NCI-H1417 treated with DMSO at 0.1 percent for 48 hours (cell line): ENCODE measurements at regions not wholly inside any gene's neighbourhood (a gene's known extent, or its start where the extent isn't known, plus 50 kb on each side); places are given as distances from the start of the nearest gene placed in this dataset.

Experiments used
- DNase-seq: peaks from one replicate; lab custom pipeline; 2025; lab: John Stamatoyannopoulos, UW

DNA sequence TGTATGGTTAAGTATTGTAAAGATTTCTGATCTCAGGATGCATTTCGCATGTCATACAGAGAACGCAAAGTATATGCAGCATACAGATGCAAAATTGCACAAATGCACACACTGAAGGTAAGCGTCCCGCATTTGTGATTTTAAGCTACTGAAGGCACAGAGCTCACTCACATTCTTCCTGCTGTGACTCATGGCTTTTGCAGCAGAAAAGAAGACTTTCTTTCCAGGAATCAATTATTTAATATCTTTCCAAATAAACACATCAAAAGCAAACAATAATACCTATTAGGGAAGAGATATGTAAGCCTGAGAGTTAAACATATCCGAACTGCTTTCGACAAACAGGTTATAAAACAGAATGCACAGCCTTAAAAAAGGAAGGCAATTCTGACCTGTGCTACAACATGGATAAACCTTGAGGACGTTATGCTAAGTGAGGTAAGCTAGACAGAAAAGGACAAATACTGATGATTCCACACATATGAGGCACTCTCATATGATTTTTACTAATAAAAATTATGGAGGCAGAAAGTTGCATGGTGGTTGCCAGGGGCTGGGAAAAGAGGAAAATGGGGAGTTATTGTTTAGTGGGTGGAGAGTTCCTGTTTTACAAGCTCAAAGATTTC lies 109.0 kb downstream of the TFAP2A start:
- DNase-seq = no peak

DNA sequence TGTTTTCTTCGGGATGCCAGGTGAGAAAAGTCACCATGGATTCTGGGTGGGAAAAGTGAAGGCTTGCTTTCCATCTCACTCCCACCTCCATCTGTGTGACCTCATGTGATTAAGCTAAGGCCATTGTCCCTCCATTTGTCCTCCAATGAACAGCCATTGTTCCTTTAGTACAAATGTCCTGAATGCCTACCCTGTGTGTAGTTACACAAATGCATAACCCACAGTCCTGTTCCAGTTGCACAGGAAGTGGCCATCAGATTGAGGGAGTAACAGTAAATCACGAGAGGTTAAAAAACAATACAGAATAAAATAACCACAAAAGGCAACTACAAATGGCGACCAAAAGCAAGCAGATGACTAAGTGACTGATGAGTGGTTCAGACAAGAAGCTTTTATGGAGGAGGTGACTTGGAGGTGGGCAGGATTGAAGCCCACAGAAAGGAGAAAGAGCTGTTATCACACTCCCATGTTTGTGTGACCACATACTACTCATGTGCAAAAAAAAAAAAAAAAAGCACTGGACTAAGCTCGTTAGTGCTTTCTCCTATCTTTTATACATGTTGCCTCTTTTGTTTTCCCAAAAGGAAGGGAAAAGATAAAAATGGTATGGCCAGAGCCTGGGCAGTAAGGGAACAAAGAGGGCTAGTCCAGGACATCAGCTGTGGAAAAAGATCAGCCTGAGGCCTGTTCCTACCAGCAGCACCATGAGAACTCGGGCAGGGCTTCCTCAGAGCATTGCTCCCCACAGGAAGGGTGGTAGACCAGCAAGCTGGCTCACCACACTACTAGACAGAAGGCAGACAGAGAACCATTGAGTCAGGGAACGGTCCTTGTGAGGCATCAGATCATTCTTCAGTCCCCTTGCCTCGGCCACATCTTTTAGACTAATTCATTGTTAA lies 111.0 kb downstream of the TFAP2A start:
- DNase-seq = no peak

DNA sequence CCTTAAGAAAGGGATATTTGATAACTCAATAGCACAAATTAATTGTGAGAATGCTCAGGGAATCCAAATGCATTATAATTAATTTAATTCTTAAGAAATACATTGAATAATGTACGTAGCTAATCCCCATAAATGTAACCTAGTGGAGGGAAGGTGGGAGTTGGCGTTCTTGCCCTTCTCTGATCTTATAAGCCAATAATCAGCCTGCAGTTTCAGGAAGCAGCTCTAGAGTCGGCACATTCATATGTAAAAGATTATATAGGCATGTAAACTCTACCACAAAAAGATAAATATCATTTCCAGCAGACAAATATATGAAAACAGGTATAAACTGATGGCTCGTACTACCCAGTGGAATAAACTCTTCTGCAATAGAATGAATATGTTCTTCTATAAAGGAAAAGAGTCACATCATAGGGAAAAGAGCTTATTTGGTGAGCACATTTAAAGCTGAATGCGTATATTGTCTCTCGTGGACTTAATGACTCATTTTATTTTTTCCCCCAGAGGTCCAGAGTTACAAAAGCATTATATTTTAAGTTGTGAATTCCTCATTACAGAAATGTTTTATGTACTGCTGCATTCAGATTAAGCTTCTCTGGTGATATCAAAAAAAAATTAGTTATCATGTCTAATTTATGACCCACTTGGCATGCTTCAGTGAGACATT lies 112.2 kb downstream of the TFAP2A start:
- no peak for DNase-seq

- DNase-seq = no peak
Observed at GRCh38 chr6:10300071-10300470, 114.8 kb downstream of the TFAP2A start.

- DNase-seq = no peak
Observed at GRCh38 chr6:10297832-10298231, 117.0 kb downstream of the TFAP2A start.

- no peak for DNase-seq
Observed at GRCh38 chr6:10278746-10279145, 136.1 kb downstream of the TFAP2A start.

- no peak for DNase-seq
Observed at GRCh38 chr6:10276660-10277287, 138.1 kb downstream of the TFAP2A start.

GRCh38 chr6:10276106-10276505 lies 138.8 kb downstream of the TFAP2A start:
- DNase-seq = no peak

DNA sequence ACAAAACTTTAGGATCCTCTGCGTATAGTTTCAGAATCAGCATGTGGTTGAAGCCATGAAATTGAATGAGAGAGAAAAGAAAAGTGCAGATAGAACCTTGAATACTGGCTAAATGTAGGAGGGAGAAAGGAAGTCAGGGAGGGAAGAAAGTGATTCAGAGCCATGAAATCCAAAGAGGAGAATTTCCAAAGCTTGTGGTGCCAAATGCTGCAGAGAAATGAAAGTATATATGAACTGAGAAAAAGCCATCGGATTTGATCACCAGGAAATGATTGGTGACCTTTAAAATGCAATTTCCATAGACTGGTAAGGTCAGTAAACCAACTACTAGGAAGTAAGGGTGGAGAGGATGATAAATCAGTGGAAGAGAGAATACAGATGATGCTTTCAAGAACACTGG lies 142.3 kb downstream of the TFAP2A start:
- no peak for DNase-seq

DNA sequence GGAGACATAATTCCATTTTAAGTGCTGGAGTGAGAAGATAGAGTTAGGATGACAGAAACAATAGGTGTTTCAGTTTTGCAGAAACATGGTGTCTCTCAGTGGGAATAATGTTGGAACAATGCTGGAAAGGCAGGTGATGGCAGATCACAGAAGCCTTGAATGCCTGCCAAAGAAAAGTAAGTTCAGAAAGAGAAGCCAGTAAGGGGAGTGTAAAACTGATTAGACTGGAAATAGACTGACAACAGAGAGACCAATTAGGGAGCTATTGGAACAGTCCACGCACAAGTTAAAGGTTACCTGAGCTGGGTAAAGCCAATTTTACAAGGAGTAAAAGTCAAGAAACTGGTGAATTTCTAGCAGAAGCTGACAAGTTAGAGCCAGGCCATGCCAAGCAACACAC lies 142.9 kb downstream of the TFAP2A start:
- DNase-seq = no peak

DNA sequence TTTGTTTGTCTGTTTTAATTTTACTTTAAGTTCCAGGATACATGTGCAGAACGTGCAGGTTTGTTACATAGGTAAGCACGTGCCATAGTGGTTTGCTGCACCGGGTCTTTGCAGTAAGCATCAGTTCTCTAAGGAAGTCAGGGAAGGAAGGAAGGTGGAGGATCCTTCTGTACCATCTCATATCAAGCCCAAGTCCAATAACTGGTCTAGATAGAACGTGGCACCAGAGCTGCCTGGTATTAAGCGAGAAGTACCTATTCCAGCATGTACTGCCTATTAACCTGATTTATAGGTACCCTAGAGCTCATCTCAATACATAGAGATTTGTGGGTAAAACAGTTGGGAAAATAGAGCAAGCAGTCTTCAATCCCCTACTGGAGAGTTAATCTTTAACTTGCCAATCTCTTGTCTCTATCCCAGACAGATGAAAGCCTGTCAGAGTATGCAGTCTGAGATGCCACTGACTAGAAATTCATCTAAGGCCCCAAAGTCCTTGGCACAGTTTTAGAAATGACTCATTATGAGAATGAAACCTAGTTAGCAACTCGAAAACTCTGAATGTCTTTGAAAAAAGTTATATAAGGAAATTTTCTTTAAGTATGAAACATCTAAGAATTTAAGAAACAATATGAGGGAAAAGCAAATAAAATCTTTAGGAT lies 144.9 kb downstream of the TFAP2A start:
- no peak for DNase-seq

DNA sequence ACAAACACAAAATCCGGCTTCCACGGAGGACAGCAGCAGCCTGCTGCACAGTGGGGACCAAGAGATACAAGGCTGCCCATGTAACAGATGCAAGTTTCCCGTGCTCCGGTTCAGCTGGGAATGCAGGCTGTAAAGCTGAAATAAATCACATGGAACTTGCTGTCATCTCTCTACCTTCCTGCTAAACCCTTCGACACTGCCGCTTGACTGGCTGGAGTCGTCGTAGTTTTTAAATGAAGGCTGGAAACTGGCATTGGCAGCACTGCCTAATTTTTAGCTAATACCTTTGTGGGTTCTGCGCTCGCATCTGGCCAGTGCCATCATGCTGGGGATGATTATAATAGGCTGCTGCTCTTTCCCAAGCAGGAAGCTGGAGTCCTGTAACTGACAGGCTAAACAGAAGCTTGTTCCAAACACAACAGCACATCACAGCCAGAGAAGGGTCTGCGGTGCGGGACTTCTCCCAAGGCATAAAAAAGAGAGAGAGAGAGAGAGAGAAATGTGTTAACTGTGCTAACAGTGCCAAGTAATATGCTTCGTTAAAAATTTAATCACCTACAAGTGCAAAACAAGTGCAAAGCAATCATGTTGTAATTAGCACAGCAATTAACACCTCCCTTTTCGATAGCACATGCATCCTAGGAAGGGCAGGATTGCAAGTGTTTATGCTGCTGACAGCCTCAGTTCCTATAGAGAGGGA lies 146.1 kb downstream of the TFAP2A start:
- no peak for DNase-seq

- no peak for DNase-seq
Observed at GRCh38 chr6:10268111-10268510, 146.8 kb downstream of the TFAP2A start.

- no peak for DNase-seq
Observed at GRCh38 chr6:10266462-10266861, 148.4 kb downstream of the TFAP2A start.

DNA sequence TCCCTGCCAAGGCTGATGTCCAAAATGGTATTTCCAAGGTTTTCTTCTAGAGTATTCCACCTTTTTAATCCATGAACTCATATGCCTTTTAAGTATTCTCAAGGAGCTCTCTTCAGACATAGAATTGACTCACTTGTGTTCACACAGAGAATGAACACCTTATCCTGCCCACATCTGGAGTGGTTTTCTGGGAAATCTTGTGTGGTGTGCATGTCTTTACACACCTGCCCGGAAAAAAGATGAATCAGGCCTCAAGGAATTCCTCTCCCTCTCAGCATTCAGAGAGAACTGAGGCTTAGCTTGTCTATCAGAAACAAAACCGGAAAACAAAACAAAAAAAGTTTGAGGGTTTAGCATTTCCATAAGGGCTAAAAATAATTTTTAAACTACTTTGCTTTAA lies 148.8 kb downstream of the TFAP2A start:
- DNase-seq = no peak

GRCh38 chr6:10262505-10262904 lies 152.4 kb downstream of the TFAP2A start:
- no peak for DNase-seq

DNA sequence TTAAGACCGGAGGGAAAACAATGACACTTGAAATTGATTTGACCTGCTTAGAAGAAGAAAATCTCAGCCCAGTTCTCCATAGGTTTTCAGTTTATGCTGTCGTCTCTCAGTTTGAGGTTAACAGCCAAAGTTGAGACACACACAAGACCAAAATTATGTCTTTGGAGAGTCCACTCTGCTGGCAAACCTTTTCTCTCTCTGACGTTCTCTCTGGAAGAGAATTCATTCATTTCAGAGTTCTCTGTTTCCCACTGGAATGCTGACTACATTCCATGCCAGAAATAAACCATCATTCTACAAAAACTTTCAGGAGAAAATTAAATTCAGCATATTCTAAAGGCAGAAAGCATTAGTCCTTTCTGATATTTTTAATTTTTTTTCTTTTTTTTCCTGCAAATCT lies 155.2 kb downstream of the TFAP2A start:
- DNase-seq = no peak

DNA sequence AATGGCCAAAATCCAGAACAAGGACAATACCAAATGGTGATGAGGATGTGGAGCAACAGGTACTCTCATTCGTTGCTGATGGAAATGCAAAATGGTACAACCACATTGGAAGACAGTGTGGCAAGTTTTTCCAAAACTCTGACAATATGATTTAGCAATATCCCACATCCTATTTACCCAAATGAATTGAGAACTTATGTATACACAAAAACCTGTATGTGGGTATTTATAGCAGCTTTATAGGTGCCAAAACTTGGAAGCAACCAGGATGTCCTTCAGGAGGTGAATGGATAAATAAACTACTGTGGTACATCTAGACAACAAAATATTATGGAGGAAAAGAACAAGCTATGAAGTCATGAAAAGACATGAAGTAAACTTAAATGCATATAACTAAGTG lies 156.5 kb downstream of the TFAP2A start:
- DNase-seq = no peak

GRCh38 chr6:10256113-10256690 lies 158.7 kb downstream of the TFAP2A start:
- DNase-seq = no peak

DNA sequence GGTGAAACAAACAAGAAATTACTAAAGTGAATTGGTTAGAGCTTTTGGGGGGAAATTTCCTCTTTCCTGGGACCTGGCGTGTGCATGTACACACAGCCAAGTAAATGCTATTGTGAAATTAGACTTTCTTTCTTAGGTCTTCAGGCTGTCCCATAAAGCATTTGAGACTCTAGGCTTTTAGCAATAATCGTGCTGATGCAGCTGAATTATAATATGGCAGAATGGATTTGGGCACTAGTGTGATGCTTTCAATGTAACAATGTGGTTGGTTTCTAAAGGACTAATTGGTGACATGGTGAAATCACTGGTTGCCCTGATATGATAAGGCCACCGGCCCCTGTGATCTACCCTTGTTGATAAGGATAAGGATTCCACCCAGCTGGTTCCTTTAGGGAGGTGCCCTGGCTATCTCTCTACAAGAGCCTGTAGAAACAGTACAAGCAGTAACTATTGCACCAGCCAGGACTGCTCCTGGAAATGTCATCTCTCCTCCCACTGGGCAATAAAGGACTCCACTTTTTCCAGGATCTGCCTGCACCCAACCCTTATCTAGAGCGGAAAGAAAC lies 164.1 kb downstream of the TFAP2A start:
- no peak for DNase-seq

- no peak for DNase-seq
Observed at GRCh38 chr6:10248378-10248843, 166.5 kb downstream of the TFAP2A start.
